D721Med (cell line): ENCODE measurements at regions not wholly inside any gene's neighbourhood (a gene's known extent, or its start where the extent isn't known, plus 50 kb on each side); places are given as distances from the start of the nearest gene placed in this dataset.

ENCODE experiments used
- DNase-seq: peaks from one replicate; pipeline ENCODE4 v3.0.0; 2011; ENCODE audit warnings: low spot score; ENCODE audit not compliant: insufficient read length
- FAIRE-seq: peaks from 2 replicates; lab custom pipeline; 2011; peaks lifted over from hg19 to GRCh38; lab: Jason Lieb, UNC
- TF ChIP-seq, protein P1 (sequence below): IDR thresholded peaks from 2 replicates; pipeline ENCODE4 v1.5.1; 2012; ENCODE audit warnings: mild to moderate bottlenecking, control low read depth; ENCODE audit not compliant: insufficient read depth; ENCODE audit errors: missing control alignments

DNA sequence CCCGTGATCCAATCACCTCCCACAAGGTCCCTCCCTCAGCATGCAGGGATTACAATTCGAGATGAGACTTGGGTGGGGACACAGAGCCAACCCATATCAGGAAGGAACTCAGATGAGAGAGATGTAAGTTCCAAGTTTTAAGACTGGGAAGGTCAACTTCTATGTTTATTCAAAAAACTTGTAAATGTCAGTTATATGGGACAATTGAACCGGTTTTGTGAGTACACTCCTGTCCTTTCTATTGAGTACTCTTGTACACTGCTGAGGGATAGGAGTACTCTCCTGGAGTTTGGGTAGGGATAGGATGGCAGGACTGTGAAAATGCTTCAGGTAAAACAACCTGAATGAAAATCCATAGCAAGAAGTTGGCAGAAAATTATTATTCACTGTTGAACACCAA lies 239.1 kb downstream of the ZNF674 start:
- TF ChIP-seq, protein P1, sequence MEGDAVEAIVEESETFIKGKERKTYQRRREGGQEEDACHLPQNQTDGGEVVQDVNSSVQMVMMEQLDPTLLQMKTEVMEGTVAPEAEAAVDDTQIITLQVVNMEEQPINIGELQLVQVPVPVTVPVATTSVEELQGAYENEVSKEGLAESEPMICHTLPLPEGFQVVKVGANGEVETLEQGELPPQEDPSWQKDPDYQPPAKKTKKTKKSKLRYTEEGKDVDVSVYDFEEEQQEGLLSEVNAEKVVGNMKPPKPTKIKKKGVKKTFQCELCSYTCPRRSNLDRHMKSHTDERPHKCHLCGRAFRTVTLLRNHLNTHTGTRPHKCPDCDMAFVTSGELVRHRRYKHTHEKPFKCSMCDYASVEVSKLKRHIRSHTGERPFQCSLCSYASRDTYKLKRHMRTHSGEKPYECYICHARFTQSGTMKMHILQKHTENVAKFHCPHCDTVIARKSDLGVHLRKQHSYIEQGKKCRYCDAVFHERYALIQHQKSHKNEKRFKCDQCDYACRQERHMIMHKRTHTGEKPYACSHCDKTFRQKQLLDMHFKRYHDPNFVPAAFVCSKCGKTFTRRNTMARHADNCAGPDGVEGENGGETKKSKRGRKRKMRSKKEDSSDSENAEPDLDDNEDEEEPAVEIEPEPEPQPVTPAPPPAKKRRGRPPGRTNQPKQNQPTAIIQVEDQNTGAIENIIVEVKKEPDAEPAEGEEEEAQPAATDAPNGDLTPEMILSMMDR, result no peak
- DNase-seq, result no peak
- FAIRE-seq, result no peak

- TF ChIP-seq, protein P1, result no peak
- DNase-seq (no peak), FAIRE-seq (no peak)
Observed at GRCh38 chrX:46305431-46305830, 239.8 kb downstream of the ZNF674 start.

DNA sequence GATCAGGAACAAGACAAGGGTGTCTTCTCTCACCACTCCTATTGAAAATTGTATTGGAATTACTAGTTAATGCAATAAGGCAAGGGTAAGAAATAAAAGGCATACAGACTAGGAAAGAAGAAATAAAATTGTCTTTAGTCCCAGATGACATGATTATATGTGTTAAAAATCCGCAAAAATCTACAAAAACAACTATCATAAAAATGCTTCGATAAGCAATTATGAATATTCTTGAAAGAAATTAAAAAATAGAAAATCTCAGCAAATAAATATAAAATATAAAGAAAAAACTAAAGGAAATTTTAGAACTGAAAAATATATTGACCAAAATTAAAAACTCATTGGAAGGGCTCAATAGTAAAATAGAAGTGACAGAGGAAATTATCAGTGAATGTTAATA lies 243.3 kb downstream of the ZNF674 start:
- DNase-seq, result no peak
- FAIRE-seq, result no peak
- TF ChIP-seq, protein P1, result no peak

GRCh38 chrX:46298821-46299220 lies 246.4 kb downstream of the ZNF674 start:
- FAIRE-seq, result no peak
- no peak for DNase-seq
- TF ChIP-seq, protein P1, result no peak

DNA sequence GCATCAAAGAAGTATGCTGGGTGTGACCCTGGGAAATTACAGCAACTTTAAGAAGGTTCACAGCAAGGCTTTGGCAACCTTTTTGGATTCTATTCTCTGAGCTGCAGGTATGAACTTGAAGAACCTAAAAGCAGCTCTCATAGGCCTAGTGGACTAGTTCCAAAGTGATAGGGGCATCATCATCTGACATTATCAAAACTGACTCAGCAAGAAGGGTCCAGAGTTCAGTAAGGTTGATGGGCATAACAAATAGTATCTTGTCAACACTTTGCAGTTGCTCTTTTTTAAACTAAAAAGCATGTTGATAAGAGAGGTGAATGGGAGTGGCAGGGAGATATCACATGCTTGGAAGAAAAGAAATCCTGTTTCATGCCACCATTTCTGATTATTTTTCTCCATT lies 249.3 kb downstream of the ZNF674 start:
- FAIRE-seq, result no peak

DNA sequence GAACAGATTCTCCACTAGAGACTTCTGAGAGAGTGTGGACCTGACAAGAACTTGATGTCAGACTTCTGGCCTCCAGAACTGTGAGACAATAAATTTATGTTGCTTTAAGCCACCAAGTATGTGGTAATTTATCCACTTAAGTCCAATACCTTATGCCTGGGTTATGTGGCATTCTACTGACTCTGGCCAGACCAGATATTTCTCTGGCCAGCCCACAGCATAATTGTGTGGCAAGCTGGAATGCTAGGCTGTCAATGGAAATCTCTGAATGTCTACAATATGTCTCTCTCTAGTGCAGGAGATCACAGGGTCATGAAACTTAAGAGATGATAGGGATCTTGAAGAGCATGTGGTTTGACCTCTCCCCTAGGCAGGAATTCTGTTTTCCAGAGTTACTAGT lies 251.0 kb downstream of the ZNF674 start:
- DNase-seq (no peak), FAIRE-seq (no peak)
- TF ChIP-seq, protein P1, result no peak

More for the DNA sequence above, 249.3 kb downstream of the ZNF674 start:
- TF ChIP-seq, protein P1, result no peak
- DNase-seq, result no peak

- FAIRE-seq (no peak), DNase-seq (no peak)
- TF ChIP-seq, protein P1, result no peak
Observed at GRCh38 chrX:46279925-46280313, 265.3 kb downstream of the ZNF674 start.
